Loucy (cell line): ENCODE measurements at regions not wholly inside any gene's neighbourhood (a gene's known extent, or its start where the extent isn't known, plus 50 kb on each side); places are given as distances from the start of the nearest gene placed in this dataset.

Source experiments
- EZH2phosphoT487 ChIP-seq: fragments of 200-600 bp; IDR thresholded peaks from 2 replicates; pipeline ENCODE4 v1.6.1; 2018; ENCODE audit warnings: antibody characterized with exemption, mild to moderate bottlenecking, moderate library complexity, borderline replicate concordance
- TF ChIP-seq, protein P1 (sequence below): fragments of 200-600 bp; sonication (generic); conservative IDR thresholded peaks from 2 replicates; pipeline ENCODE4 v1.5.1; 2014; ENCODE audit warnings: mild to moderate bottlenecking, antibody characterized with exemption, low read length

- no peak for TF ChIP-seq EZH2phosphoT487
- TF ChIP-seq, protein P1, sequence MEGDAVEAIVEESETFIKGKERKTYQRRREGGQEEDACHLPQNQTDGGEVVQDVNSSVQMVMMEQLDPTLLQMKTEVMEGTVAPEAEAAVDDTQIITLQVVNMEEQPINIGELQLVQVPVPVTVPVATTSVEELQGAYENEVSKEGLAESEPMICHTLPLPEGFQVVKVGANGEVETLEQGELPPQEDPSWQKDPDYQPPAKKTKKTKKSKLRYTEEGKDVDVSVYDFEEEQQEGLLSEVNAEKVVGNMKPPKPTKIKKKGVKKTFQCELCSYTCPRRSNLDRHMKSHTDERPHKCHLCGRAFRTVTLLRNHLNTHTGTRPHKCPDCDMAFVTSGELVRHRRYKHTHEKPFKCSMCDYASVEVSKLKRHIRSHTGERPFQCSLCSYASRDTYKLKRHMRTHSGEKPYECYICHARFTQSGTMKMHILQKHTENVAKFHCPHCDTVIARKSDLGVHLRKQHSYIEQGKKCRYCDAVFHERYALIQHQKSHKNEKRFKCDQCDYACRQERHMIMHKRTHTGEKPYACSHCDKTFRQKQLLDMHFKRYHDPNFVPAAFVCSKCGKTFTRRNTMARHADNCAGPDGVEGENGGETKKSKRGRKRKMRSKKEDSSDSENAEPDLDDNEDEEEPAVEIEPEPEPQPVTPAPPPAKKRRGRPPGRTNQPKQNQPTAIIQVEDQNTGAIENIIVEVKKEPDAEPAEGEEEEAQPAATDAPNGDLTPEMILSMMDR = no peak
These were observed 131.3 kb upstream of the C1orf21 start for GRCh38 chr1:184255560-184255959.
